ENCODE measurements at regions not wholly inside any gene's neighbourhood (a gene's known extent, or its start where the extent isn't known, plus 50 kb on each side); places are given as distances from the start of the nearest gene placed in this dataset.

DNA sequence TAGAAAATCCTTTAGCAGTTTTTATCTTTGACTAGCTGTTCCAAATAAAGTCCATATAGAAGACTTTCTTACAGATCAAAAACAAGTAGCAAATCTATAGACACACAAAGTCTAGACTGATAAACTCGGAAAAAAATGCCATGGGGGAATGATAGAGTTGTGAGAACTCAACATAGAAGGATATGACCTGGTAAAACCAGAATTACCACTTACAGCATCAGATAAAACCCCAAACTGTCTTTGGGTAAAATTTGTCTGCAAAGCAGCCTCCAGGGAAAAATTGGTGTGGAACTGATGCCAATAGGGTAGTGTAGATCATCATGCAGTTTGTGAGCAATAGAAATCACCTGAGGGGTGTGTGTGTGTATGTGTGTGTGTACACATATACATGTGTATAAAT is 579.1 kb downstream of the SPOCK3 start:
- Histone ChIP-seq H3K4me2 (ENCODE audit: low read length, poor library complexity, severe bottlenecking) (no peak overlapping the region), H3K23ac (ENCODE audit: low read length in 2 of 2) (no peak overlapping the region), H3K79me1 (replicated peaks; ENCODE audit: low read length, poor library complexity, severe bottlenecking) (no peaks in the 10 kb centered on the region), H2BK5ac (ENCODE audit: low read depth, low read length, poor library complexity, severe bottlenecking) (no peak overlapping the region), H3K4me3 (ENCODE audit: insufficient read depth in 1 of 2, low read depth in 1 of 2, low read length in 2 of 2) (no peak overlapping the region), H3K27me3 (ENCODE audit: control insufficient read depth in 1 of 2, insufficient read depth in 1 of 2, low read length in 2 of 2) (no peaks in the 10 kb centered on the region), H3K36me3 (ENCODE audit: control insufficient read depth in 1 of 2, insufficient read depth in 2 of 2, low read depth in 1 of 2, low read length in 2 of 2) (no peaks in the 10 kb centered on the region), H4K8ac (ENCODE audit: low read length) (no peak overlapping the region), H3K9ac (ENCODE audit: low read length) (no peak overlapping the region), H3K4ac (ENCODE audit: low read depth in 1 of 2, low read length in 2 of 2) (no peak overlapping the region), H3K4me1 (ENCODE audit: control insufficient read depth, insufficient read depth, low read depth, low read length) (no peaks in the 10 kb centered on the region), H2AK5ac (ENCODE audit: low read length, severe bottlenecking) (no peak overlapping the region), H3K18ac (ENCODE audit: low read depth in 1 of 2, low read length in 2 of 2) (no peak overlapping the region), H2BK120ac (ENCODE audit: low read depth, low read length) (no peak overlapping the region), H2AFZ (ENCODE audit: low read depth, low read length) (no peak overlapping the region), H3K14ac (ENCODE audit: low read length in 2 of 2) (no peak overlapping the region), H2BK12ac (ENCODE audit: low read length in 2 of 2) (no peak overlapping the region), H2BK15ac (ENCODE audit: low read depth, poor library complexity, severe bottlenecking) (no peak overlapping the region), H3K27ac (ENCODE audit: low read length, poor library complexity, severe bottlenecking) (no peak overlapping the region), H3K9me3 (ENCODE audit: control insufficient read depth, low read length) (peaks cover 3% of the 10 kb centered on the region), H4K91ac (ENCODE audit: low read length) (no peak overlapping the region)
- WGBS: no CpG with 5 or more reads among the region's 1 CpG
- no peak for DNase-seq

DNA sequence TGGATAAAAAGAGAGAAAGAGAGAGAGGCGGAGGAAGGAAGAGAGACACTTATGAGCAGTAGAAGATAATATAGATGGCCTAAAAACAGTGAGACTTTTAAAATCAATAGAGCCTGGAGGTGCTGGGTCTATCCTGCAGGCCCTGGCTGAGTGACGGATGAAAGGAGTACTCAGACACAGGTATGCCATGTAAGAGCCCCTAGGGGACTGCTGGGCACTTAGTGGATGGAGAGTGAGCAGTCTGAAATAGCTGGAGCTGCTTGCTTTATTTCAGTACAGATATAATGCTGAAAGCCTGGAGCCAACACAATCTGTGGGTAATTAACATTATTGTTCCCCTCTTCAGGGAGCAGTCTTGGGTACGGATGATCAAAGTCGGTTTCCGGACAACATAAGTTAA is 578.6 kb downstream of the SPOCK3 start:
- Histone ChIP-seq H3K14ac (ENCODE audit: low read length in 2 of 2) (no peak overlapping the region), H3K23ac (ENCODE audit: low read length in 2 of 2) (no peak overlapping the region), H3K9me3 (ENCODE audit: control insufficient read depth, low read length) (peaks cover 3% of the 10 kb centered on the region), H3K4me3 (ENCODE audit: insufficient read depth in 1 of 2, low read depth in 1 of 2, low read length in 2 of 2) (no peak overlapping the region), H4K8ac (ENCODE audit: low read length) (no peak overlapping the region), H3K9ac (ENCODE audit: low read length) (no peak overlapping the region), H2BK5ac (ENCODE audit: low read depth, low read length, poor library complexity, severe bottlenecking) (no peak overlapping the region), H3K4me1 (ENCODE audit: control insufficient read depth, insufficient read depth, low read depth, low read length) (no peaks in the 10 kb centered on the region), H3K79me1 (replicated peaks; ENCODE audit: low read length, poor library complexity, severe bottlenecking) (no peaks in the 10 kb centered on the region), H2BK120ac (ENCODE audit: low read depth, low read length) (no peak overlapping the region), H2AK5ac (ENCODE audit: low read length, severe bottlenecking) (no peak overlapping the region), H3K36me3 (ENCODE audit: control insufficient read depth in 1 of 2, insufficient read depth in 2 of 2, low read depth in 1 of 2, low read length in 2 of 2) (no peaks in the 10 kb centered on the region), H3K18ac (ENCODE audit: low read depth in 1 of 2, low read length in 2 of 2) (no peak overlapping the region), H3K27ac (ENCODE audit: low read length, poor library complexity, severe bottlenecking) (no peak overlapping the region), H2BK12ac (ENCODE audit: low read length in 2 of 2) (no peak overlapping the region), H2AFZ (ENCODE audit: low read depth, low read length) (no peak overlapping the region), H3K4me2 (ENCODE audit: low read length, poor library complexity, severe bottlenecking) (no peak overlapping the region), H2BK15ac (ENCODE audit: low read depth, poor library complexity, severe bottlenecking) (no peak overlapping the region), H3K4ac (ENCODE audit: low read depth in 1 of 2, low read length in 2 of 2) (no peak overlapping the region), H4K91ac (ENCODE audit: low read length) (no peak overlapping the region), H3K27me3 (ENCODE audit: control insufficient read depth in 1 of 2, insufficient read depth in 1 of 2, low read length in 2 of 2) (no peaks in the 10 kb centered on the region)
- 93% methylated on average over 5 of the region's 5 CpGs for WGBS
- DNase-seq: no peak

GRCh38 chr4:166657261-166657660 is 577.0 kb downstream of the SPOCK3 start:
- Histone ChIP-seq H3K14ac (ENCODE audit: low read length in 2 of 2) (no peak overlapping the region), H2BK12ac (ENCODE audit: low read length in 2 of 2) (no peak overlapping the region), H3K27me3 (ENCODE audit: control insufficient read depth in 1 of 2, insufficient read depth in 1 of 2, low read length in 2 of 2) (no peaks in the 10 kb centered on the region), H3K4me1 (ENCODE audit: control insufficient read depth, insufficient read depth, low read depth, low read length) (no peaks in the 10 kb centered on the region), H3K23ac (ENCODE audit: low read length in 2 of 2) (no peak overlapping the region), H3K36me3 (ENCODE audit: control insufficient read depth in 1 of 2, insufficient read depth in 2 of 2, low read depth in 1 of 2, low read length in 2 of 2) (no peaks in the 10 kb centered on the region), H2BK15ac (ENCODE audit: low read depth, poor library complexity, severe bottlenecking) (no peak overlapping the region), H3K4ac (ENCODE audit: low read depth in 1 of 2, low read length in 2 of 2) (no peak overlapping the region), H2AFZ (ENCODE audit: low read depth, low read length) (no peak overlapping the region), H2BK120ac (ENCODE audit: low read depth, low read length) (no peak overlapping the region), H3K9ac (ENCODE audit: low read length) (no peak overlapping the region), H4K8ac (ENCODE audit: low read length) (no peak overlapping the region), H3K4me2 (ENCODE audit: low read length, poor library complexity, severe bottlenecking) (no peak overlapping the region), H3K18ac (ENCODE audit: low read depth in 1 of 2, low read length in 2 of 2) (no peak overlapping the region), H3K27ac (ENCODE audit: low read length, poor library complexity, severe bottlenecking) (peak overlapping the region; percentile 62), H4K91ac (ENCODE audit: low read length) (no peak overlapping the region), H3K4me3 (ENCODE audit: insufficient read depth in 1 of 2, low read depth in 1 of 2, low read length in 2 of 2) (no peak overlapping the region), H2BK5ac (ENCODE audit: low read depth, low read length, poor library complexity, severe bottlenecking) (no peak overlapping the region), H3K9me3 (ENCODE audit: control insufficient read depth, low read length) (peaks cover 3% of the 10 kb centered on the region), H2AK5ac (ENCODE audit: low read length, severe bottlenecking) (no peak overlapping the region), H3K79me1 (replicated peaks; ENCODE audit: low read length, poor library complexity, severe bottlenecking) (no peaks in the 10 kb centered on the region)
- peak; percentile 71 for DNase-seq
- 22% methylated on average over 3 of the region's 3 CpGs for WGBS

DNA sequence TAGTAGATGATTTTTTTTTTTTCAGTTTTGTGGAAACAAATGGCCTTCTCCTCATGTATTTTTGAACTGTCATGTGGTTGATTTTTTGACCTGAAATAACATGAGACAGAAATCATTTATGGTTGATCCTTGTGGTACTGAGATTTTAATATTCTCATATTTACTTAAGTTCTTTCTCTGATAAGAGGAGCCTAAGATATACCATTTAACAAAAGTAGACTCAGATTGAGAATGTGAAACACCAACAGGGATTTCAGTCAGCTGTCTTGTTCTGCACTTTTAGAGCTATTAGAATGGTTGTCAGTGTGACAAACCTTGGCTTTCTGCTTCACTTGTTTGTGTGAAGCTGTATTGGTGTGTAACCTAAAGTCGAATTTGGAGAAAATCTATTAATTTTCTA is 575.7 kb downstream of the SPOCK3 start:
- Histone ChIP-seq H2AFZ (ENCODE audit: low read depth, low read length) (no peak overlapping the region), H3K27me3 (ENCODE audit: control insufficient read depth in 1 of 2, insufficient read depth in 1 of 2, low read length in 2 of 2) (no peaks in the 10 kb centered on the region), H3K4ac (ENCODE audit: low read depth in 1 of 2, low read length in 2 of 2) (no peak overlapping the region), H3K9ac (ENCODE audit: low read length) (no peak overlapping the region), H3K18ac (ENCODE audit: low read depth in 1 of 2, low read length in 2 of 2) (no peak overlapping the region), H3K4me1 (ENCODE audit: control insufficient read depth, insufficient read depth, low read depth, low read length) (no peaks in the 10 kb centered on the region), H3K9me3 (ENCODE audit: control insufficient read depth, low read length) (peaks cover 8% of the 10 kb centered on the region), H4K91ac (ENCODE audit: low read length) (no peak overlapping the region), H3K4me3 (ENCODE audit: insufficient read depth in 1 of 2, low read depth in 1 of 2, low read length in 2 of 2) (no peak overlapping the region), H2BK120ac (ENCODE audit: low read depth, low read length) (no peak overlapping the region), H3K23ac (ENCODE audit: low read length in 2 of 2) (no peak overlapping the region), H2AK5ac (ENCODE audit: low read length, severe bottlenecking) (no peak overlapping the region), H4K8ac (ENCODE audit: low read length) (no peak overlapping the region), H3K27ac (ENCODE audit: low read length, poor library complexity, severe bottlenecking) (no peak overlapping the region), H3K14ac (ENCODE audit: low read length in 2 of 2) (no peak overlapping the region), H3K4me2 (ENCODE audit: low read length, poor library complexity, severe bottlenecking) (no peak overlapping the region), H3K36me3 (ENCODE audit: control insufficient read depth in 1 of 2, insufficient read depth in 2 of 2, low read depth in 1 of 2, low read length in 2 of 2) (no peaks in the 10 kb centered on the region), H2BK5ac (ENCODE audit: low read depth, low read length, poor library complexity, severe bottlenecking) (no peak overlapping the region), H2BK12ac (ENCODE audit: low read length in 2 of 2) (no peak overlapping the region), H3K79me1 (replicated peaks; ENCODE audit: low read length, poor library complexity, severe bottlenecking) (no peaks in the 10 kb centered on the region), H2BK15ac (ENCODE audit: low read depth, poor library complexity, severe bottlenecking) (no peak overlapping the region)
- WGBS: no CpG with 5 or more reads among the region's 1 CpG
- DNase-seq: no peak
